GM19240 (cell line): ENCODE measurements at regions not wholly inside any gene's neighbourhood (a gene's known extent, or its start where the extent isn't known, plus 50 kb on each side); places are given as distances from the start of the nearest gene placed in this dataset.
"Not testable (repeated sequence)": the region's sequence is repeated elsewhere in the genome, so short reads cannot be mapped to it uniquely, and the experiment has no call there.

Experiments
- DNase-seq: peaks from one replicate; pipeline ENCODE4 v3.0.0; 2011; ENCODE audit warnings: low spot score; ENCODE audit not compliant: insufficient read length

- DNase-seq, result no peak
Measured at GRCh38 chr16:59455497-59455896, 721.4 kb upstream of the GOT2 start.

- not testable (repeated sequence) for DNase-seq
Measured at GRCh38 chr16:59450513-59450912, 716.4 kb upstream of the GOT2 start.

GRCh38 chr16:59440502-59440901, 706.4 kb upstream of the GOT2 start:
- DNase-seq, result no peak

- DNase-seq, result no peak
Measured at GRCh38 chr16:59432896-59433295, 698.8 kb upstream of the GOT2 start.

GRCh38 chr16:59432276-59432675, 698.2 kb upstream of the GOT2 start:
- no peak for DNase-seq

- no peak for DNase-seq
Measured at GRCh38 chr16:59424714-59425273, 690.7 kb upstream of the GOT2 start.

- no peak for DNase-seq
Measured at GRCh38 chr16:59411961-59412841, 678.1 kb upstream of the GOT2 start.

- no peak for DNase-seq
Measured at GRCh38 chr16:59410451-59410850, 676.3 kb upstream of the GOT2 start.

GRCh38 chr16:59405802-59406201, 671.7 kb upstream of the GOT2 start:
- no peak for DNase-seq

GRCh38 chr16:59404509-59404908, 670.4 kb upstream of the GOT2 start:
- no peak for DNase-seq

- DNase-seq, result no peak
Measured at GRCh38 chr16:59400830-59401229, 666.7 kb upstream of the GOT2 start.

- DNase-seq, result no peak
Measured at GRCh38 chr16:59397638-59398037, 663.5 kb upstream of the GOT2 start.

- no peak for DNase-seq
Measured at GRCh38 chr16:59394526-59394925, 660.4 kb upstream of the GOT2 start.

GRCh38 chr16:59392911-59393310, 658.8 kb upstream of the GOT2 start:
- DNase-seq, result no peak

GRCh38 chr16:59391617-59392364, 657.7 kb upstream of the GOT2 start:
- DNase-seq, result no peak

- no peak for DNase-seq
Measured at GRCh38 chr16:59385959-59386358, 651.8 kb upstream of the GOT2 start.

GRCh38 chr16:59385491-59385890, 651.4 kb upstream of the GOT2 start:
- no peak for DNase-seq

- no peak for DNase-seq
Measured at GRCh38 chr16:59373632-59374031, 639.5 kb upstream of the GOT2 start.

GRCh38 chr16:59370717-59371116, 636.6 kb upstream of the GOT2 start:
- DNase-seq, result no peak

- DNase-seq, result no peak
Measured at GRCh38 chr16:59369523-59369922, 635.4 kb upstream of the GOT2 start.

- DNase-seq, result no peak
Measured at GRCh38 chr16:59368586-59368985, 634.5 kb upstream of the GOT2 start.

GRCh38 chr16:59356709-59357108, 622.6 kb upstream of the GOT2 start:
- DNase-seq, result no peak
